SJSA1 (cell line): ENCODE measurements at regions not wholly inside any gene's neighbourhood (a gene's known extent, or its start where the extent isn't known, plus 50 kb on each side); places are given as distances from the start of the nearest gene placed in this dataset.

Source experiments
- DNase-seq, 2 experiments: peaks; one replicate each; pipeline ENCODE4 v3.0.0-alpha.2; 2015 to 2020; ENCODE audit warnings: low spot score in 2 of 2, low read depth in 1 of 2
- H3K27ac ChIP-seq: fragments of 250-450 bp; sonication (Bioruptor Pico); 2 replicates; pipeline ENCODE4 v1.5.1; 2020; ENCODE audit warnings: mild to moderate bottlenecking, moderate library complexity
- H3K27me3 ChIP-seq: fragments of 250-450 bp; sonication (Bioruptor Pico); replicated peaks from 2 replicates; pipeline ENCODE4 v1.5.1; 2020; ENCODE audit warnings: mild to moderate bottlenecking, moderate library complexity
- H3K36me3 ChIP-seq: fragments of 250-450 bp; sonication (Bioruptor Pico); 2 replicates; pipeline ENCODE4 v1.5.1; 2020; ENCODE audit warnings: mild to moderate bottlenecking
- H3K4me1 ChIP-seq: fragments of 250-450 bp; sonication (Bioruptor Pico); replicated peaks from 2 replicates; pipeline ENCODE4 v1.6.1; 2021; ENCODE audit warnings: mild to moderate bottlenecking
- H3K4me3 ChIP-seq: fragments of 250-450 bp; sonication (Bioruptor Pico); 2 replicates; pipeline ENCODE4 v1.5.1; 2020; ENCODE audit warnings: mild to moderate bottlenecking
- H3K9me3 ChIP-seq: fragments of 250-450 bp; sonication (Bioruptor Pico); replicated peaks from 2 replicates; pipeline ENCODE4 v1.5.1; 2020; ENCODE audit warnings: mild to moderate bottlenecking

DNA sequence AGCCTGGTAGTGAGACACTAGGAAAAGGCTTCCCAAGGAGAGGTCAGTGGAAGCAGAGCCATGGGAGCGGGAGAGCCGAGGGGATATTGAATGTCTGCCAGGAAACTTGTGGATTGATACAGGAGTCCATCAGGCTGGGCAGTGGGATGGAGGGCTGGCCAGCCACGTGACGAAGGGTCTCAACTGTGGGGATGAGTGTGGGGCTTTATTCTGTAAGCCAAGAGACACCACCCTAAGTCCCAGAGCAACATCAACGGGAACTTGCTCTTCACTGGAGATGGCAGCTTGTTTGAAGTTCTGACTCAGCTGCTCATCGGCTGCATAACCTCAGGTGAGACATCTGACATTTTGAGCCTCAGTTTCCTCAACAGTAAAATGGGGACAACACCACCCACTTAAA, 197.8 kb downstream of the VRK1 start:
- DNase-seq: no peak
- no peaks in the 10 kb centered on the region for H3K36me3 ChIP-seq
- H3K9me3 ChIP-seq: no peaks in the 10 kb centered on the region
- no peaks in the 10 kb centered on the region for H3K4me1 ChIP-seq
- no peaks in the 10 kb centered on the region for H3K27me3 ChIP-seq
- H3K27ac ChIP-seq: no peak overlapping the region
- H3K4me3 ChIP-seq: no peak overlapping the region

DNA sequence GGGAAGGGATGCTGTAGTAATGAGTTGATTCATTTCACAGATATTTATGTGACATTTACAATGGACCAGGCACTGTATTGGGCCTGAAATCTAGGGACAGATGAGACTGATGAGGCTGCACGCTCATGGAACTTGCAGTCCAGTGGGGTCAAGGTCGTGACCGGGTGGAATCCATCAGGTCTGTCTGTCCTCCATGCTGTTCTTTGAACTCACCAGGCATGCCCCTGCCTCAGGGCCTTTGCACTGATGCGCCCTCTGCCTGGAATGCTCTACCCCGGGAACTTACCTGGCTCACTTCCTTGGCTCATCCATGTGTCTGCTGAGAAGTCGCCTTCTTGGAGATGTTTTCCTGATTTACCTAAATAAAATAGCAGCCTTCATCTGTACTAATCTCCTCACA, 200.1 kb downstream of the VRK1 start:
- Histone ChIP-seq H3K27me3 (no peaks in the 10 kb centered on the region), H3K27ac (no peak overlapping the region), H3K4me3 (no peak overlapping the region), H3K4me1 (no peaks in the 10 kb centered on the region), H3K9me3 (no peaks in the 10 kb centered on the region), H3K36me3 (no peaks in the 10 kb centered on the region)
- DNase-seq: no peak

DNA sequence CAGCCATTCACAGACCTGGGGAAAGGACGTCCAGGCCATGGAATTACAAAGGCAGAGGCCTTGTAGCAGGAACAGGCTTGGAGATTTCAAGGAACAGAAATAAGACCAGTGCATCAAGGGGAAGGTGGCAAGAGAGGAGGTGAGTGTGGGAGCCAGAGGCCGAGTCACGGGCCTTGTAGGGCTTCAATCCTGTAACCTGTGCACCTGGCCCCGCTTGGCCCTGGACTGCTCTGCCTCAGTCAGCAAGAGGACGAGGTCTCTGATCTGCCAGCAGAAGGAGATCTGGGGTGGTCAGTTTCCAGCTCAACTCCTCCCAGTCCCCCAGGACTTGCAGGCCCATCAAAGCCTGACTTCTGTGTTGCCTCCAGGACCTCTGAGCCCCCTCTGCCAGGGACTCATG, 200.8 kb downstream of the VRK1 start:
- Histone ChIP-seq H3K4me3 (no peak overlapping the region), H3K36me3 (no peaks in the 10 kb centered on the region), H3K27me3 (no peaks in the 10 kb centered on the region), H3K4me1 (no peaks in the 10 kb centered on the region), H3K27ac (no peak overlapping the region), H3K9me3 (no peaks in the 10 kb centered on the region)
- DNase-seq: no peak

DNA sequence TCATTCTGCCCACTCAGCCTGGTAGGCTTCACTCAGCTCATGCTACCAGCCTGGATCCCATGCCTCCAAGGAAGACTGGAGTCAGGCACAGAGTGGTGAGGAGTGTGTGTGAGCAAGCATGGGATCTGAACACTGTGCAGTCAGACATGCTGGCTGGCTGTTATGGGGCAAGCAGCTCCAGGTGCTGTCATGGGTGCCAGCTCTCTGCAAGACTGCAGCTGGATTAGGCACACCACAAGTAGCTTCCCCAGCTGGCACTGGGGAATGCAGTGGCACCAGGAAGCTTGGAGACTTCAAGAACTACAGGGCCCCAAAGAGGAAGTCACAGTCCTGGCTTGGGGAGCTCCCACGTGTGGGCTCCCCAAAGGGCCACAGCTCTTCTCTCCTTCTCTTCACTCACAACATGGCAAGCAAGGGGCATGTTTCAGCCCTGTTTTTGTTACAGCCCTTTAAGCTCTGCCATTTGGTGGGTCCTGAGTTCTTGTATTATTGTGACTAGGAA, 202.5 kb downstream of the VRK1 start:
- H3K27me3 ChIP-seq: no peaks in the 10 kb centered on the region
- no peak for DNase-seq
- H3K27ac ChIP-seq: no peak overlapping the region
- H3K36me3 ChIP-seq: no peaks in the 10 kb centered on the region
- H3K9me3 ChIP-seq: no peaks in the 10 kb centered on the region
- H3K4me3 ChIP-seq: no peak overlapping the region
- H3K4me1 ChIP-seq: no peaks in the 10 kb centered on the region

DNA sequence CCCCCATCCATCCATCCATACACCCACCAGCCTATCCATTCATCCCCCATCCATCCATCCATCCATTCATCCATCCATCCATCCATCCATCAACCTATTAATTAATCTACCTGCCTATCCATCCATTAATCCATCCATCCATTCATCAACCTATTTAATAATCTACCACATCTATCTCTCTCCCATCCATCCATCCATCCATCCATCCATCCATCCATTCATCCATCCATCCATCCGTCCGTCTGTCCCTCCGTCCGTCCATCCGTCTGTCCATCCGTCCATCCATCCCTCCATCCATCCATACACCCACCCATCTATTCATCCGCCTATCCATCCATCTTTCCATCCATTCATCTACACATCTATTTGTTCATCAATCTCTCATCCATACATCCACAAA, 205.3 kb downstream of the VRK1 start:
- Histone ChIP-seq H3K27me3 (no peaks in the 10 kb centered on the region), H3K27ac (no peak overlapping the region), H3K4me1 (no peaks in the 10 kb centered on the region), H3K9me3 (no peaks in the 10 kb centered on the region), H3K36me3 (no peaks in the 10 kb centered on the region), H3K4me3 (no peak overlapping the region)
- no peak for DNase-seq

DNA sequence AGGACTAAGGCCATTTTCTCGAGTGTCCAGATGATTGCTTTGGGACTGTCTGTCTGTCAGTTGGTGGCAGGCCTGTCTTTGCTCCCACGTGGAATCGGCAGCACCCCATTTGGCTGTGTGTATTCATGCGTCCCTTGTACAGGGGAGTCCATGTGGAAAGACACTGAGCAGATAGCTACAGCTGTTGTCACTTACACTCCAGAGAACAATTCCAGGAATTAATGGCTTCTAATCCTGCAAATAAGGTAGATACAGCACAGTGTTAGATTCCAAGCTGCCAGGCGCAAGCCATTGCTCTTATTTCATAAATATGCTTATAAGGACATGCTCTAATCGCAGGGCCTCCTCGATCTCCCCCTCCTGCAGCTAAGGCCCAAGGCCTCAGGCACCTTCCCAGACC, 208.8 kb downstream of the VRK1 start:
- H3K4me1 ChIP-seq: no peaks in the 10 kb centered on the region
- H3K27ac ChIP-seq: no peak overlapping the region
- no peaks in the 10 kb centered on the region for H3K9me3 ChIP-seq
- no peaks in the 10 kb centered on the region for H3K36me3 ChIP-seq
- H3K27me3 ChIP-seq: no peaks in the 10 kb centered on the region
- no peak overlapping the region for H3K4me3 ChIP-seq
- DNase-seq: no peak

DNA sequence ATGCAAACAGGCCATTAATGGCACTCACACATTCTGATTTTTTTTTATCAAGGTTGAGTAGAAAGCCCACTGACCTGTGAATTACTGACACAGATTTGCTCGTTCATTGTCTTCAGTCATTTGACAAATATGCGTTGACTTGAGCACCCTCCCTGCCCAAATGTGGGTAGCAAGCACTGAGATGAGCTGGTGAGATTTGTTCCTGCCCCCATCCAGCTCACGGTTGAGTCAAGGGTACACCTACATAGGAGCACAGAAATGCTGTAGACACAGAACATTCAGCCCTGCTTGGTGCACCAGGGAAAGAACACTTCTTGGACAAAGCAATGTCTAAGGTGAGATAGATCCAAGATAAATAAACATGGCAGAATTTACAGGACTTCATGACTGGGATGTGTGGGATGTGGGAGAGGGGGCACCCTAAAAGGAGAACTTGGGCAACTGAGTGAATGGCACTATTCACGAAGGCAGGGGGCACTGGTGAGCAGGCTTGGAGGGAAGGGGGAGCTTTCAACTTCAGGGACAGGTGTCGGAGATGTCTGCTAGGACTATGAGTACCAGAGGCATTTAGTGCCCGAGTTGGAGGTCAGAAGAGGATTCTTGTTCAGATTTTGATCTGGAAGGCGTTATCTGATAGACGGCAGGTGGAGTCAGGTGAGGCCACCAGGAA, 213.4 kb downstream of the VRK1 start:
- H3K36me3 ChIP-seq: no peaks in the 10 kb centered on the region
- no peaks in the 10 kb centered on the region for H3K4me1 ChIP-seq
- no peaks in the 10 kb centered on the region for H3K27me3 ChIP-seq
- no peak overlapping the region for H3K4me3 ChIP-seq
- no peak overlapping the region for H3K27ac ChIP-seq
- DNase-seq: no peak
- H3K9me3 ChIP-seq: no peaks in the 10 kb centered on the region

DNA sequence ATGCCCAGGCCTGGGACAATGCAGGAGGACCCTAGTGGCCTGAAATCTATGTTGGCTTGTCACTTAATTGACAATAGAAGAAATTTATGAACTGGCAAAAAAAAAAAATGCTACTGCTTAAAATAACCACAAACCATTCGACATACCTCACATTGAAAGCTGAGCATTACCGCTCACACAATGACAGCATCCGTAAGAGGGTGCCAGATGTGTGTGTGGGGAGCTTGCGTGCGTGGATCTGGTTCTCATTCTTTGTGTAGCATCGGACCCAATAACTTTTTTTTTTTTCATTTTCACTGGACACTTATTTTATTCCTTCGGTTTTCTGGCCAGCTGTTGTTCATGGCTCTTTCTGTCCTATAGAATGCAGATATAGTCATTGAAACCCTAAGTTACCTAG, 216.7 kb downstream of the VRK1 start:
- H3K4me3 ChIP-seq: no peak overlapping the region
- no peaks in the 10 kb centered on the region for H3K9me3 ChIP-seq
- H3K4me1 ChIP-seq: no peaks in the 10 kb centered on the region
- H3K27me3 ChIP-seq: no peaks in the 10 kb centered on the region
- DNase-seq: no peak
- no peak overlapping the region for H3K27ac ChIP-seq
- no peaks in the 10 kb centered on the region for H3K36me3 ChIP-seq

DNA sequence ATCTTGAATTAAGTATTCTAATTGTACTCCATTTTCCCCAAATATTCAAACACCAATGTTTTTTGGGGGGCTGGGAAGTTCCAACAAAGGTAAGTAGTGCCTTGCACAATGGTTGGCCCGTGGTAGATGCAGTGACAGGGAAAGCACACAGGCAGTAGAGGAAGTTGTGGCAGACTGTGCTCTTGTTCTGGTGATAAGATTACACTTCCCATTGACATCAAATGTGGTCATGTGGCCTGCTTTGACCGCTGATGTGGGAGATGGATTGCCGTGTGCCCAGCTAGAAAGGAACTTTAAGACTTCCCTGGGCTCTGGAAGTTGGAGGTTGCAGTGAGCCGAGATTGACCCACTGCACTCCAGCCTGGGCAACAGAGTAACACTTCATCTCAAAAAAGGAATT, 223.8 kb downstream of the VRK1 start:
- Histone ChIP-seq H3K9me3 (no peaks in the 10 kb centered on the region), H3K4me1 (no peaks in the 10 kb centered on the region), H3K27ac (no peak overlapping the region), H3K36me3 (no peaks in the 10 kb centered on the region), H3K27me3 (no peaks in the 10 kb centered on the region), H3K4me3 (no peak overlapping the region)
- DNase-seq: no peak

DNA sequence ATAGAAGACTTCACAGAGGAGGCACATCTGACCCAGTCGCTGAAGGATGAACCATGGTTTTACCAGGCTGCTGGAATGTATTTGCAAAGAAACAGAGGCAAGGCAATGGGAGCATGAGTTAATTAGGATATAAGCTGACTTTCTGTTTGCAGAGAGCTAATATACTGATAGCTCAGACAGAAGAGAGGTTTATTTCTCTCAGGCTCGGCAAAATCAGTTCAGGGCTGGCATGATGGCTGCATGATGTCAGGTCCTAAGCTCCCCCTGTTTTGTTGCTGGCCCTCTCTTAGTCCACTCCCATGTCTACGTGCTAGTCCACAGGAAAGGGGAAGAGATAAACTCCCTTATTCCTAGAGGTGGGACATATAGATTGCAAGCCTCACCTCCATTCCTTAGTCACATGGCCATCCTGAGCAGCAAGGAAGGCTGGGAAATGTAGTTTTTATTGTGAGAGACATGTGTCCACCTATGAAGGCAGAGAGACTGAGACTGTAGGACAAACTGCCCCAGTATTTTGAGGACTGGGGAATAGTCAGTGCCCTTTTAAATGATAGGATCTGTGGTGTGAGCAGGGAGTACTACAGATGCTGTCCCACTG, 224.5 kb downstream of the VRK1 start:
- Histone ChIP-seq H3K9me3 (no peaks in the 10 kb centered on the region), H3K27ac (no peak overlapping the region), H3K36me3 (no peaks in the 10 kb centered on the region), H3K4me3 (no peak overlapping the region), H3K27me3 (no peaks in the 10 kb centered on the region), H3K4me1 (no peaks in the 10 kb centered on the region)
- no peak for DNase-seq

DNA sequence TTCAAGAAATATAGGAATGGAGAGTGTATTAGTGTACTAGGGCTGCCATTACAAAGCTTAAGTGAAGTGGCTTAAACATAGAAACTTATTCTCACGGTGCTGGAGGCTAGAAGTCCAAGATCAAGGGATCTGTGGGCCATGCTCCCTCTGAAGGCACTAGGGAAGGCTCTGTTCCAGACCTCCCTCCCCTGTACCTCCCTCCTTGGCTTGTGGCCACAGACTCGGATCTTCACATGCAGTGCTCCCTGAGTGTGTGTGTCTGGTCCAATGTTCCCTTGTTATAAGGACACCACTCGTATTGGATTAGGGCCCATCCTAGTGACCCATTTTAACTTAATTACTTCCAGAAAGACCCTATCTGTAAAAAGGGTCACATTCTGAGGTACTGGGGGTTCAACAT, 225.6 kb downstream of the VRK1 start:
- no peaks in the 10 kb centered on the region for H3K4me1 ChIP-seq
- no peak for DNase-seq
- no peaks in the 10 kb centered on the region for H3K27me3 ChIP-seq
- no peak overlapping the region for H3K27ac ChIP-seq
- no peak overlapping the region for H3K4me3 ChIP-seq
- no peaks in the 10 kb centered on the region for H3K36me3 ChIP-seq
- H3K9me3 ChIP-seq: no peaks in the 10 kb centered on the region

DNA sequence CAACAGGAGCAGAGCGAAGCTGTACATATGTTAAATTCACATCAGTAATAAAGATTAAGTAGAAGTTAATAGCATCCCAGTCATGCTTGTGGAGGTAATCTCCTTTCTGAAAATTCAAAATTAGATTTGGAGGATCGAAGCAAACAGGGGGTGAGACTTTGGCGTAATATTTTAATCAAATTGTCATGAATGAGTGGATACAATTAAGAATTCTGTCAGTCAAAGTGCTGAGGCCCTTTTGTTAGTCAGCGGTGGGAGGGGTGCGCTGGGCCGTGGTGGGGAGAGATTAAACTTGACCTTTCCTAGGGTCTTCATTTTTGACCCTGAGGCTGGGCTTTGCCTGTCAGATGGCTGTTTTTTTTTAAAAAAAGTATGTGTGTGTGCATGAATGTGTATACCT, 226.7 kb downstream of the VRK1 start:
- no peak for DNase-seq
- no peaks in the 10 kb centered on the region for H3K36me3 ChIP-seq
- no peak overlapping the region for H3K4me3 ChIP-seq
- H3K4me1 ChIP-seq: no peaks in the 10 kb centered on the region
- no peaks in the 10 kb centered on the region for H3K9me3 ChIP-seq
- no peak overlapping the region for H3K27ac ChIP-seq
- H3K27me3 ChIP-seq: no peaks in the 10 kb centered on the region

DNA sequence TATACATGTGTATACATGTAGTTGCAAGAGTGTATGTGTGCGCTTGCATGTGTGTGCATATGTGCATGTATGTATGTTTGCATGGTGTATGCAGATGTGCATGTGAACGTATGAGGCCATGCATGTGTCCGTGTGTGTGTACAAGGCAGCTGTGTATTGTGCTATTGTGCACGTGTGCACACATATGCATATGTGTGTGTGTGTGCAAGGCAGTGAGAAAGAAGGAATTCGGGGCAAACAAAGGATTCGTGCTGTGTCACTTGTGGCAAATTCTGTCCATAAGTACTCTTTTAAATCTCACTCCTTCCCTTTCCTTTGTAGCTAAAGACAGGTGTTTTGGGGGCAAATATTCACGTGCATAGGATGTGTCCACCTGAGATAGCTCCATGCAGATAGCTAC, 227.1 kb downstream of the VRK1 start:
- Histone ChIP-seq H3K27ac (no peak overlapping the region), H3K4me1 (no peaks in the 10 kb centered on the region), H3K27me3 (no peaks in the 10 kb centered on the region), H3K4me3 (no peak overlapping the region), H3K36me3 (no peaks in the 10 kb centered on the region), H3K9me3 (no peaks in the 10 kb centered on the region)
- DNase-seq: no peak

DNA sequence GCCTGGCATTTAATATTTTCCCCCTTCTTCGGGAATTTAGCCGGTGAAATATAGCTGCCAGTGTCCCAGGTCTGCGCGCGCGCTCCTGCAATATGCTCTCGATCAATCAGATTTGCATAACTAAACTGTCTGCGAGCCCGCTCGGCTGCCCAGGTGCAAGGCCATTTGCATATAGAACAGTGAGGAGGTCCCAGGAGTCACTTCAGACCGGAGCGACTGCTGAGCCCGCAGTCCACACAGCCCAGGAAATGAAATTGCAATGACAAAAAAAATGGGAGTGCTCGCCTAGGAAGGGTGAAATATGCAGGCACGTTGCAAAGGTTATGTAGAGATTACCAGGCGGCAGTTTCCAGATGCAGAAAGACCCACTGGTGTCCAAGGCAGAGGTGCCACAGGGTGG, 228.5 kb downstream of the VRK1 start:
- no peaks in the 10 kb centered on the region for H3K4me1 ChIP-seq
- H3K27ac ChIP-seq: no peak overlapping the region
- H3K4me3 ChIP-seq: no peak overlapping the region
- no peak for DNase-seq
- no peaks in the 10 kb centered on the region for H3K9me3 ChIP-seq
- no peaks in the 10 kb centered on the region for H3K36me3 ChIP-seq
- H3K27me3 ChIP-seq: no peaks in the 10 kb centered on the region
